ENCODE measurements at regions not wholly inside any gene's neighbourhood (a gene's known extent, or its start where the extent isn't known, plus 50 kb on each side); places are given as distances from the start of the nearest gene placed in this dataset.

DNA sequence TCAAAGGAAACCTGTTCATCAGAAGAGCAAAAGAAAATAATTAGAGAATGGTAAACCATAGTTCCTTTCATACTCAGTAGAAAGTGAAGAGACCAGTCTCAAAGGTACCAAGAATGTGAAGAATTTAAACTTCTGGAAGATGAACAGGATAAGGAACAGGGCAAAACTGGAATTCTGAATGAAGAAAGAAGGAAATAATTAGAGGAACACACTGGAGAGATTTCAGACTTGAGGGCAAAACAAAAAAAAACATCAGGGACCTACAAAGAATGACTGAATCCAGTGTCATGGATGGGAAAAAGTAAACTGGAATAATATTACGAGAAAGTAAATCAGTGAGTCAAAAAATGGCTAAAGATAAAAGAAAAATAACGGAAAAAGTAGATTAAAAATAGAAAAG is 245.6 kb upstream of the NEIL3 start:
- TF ChIP-seq, protein P1, sequence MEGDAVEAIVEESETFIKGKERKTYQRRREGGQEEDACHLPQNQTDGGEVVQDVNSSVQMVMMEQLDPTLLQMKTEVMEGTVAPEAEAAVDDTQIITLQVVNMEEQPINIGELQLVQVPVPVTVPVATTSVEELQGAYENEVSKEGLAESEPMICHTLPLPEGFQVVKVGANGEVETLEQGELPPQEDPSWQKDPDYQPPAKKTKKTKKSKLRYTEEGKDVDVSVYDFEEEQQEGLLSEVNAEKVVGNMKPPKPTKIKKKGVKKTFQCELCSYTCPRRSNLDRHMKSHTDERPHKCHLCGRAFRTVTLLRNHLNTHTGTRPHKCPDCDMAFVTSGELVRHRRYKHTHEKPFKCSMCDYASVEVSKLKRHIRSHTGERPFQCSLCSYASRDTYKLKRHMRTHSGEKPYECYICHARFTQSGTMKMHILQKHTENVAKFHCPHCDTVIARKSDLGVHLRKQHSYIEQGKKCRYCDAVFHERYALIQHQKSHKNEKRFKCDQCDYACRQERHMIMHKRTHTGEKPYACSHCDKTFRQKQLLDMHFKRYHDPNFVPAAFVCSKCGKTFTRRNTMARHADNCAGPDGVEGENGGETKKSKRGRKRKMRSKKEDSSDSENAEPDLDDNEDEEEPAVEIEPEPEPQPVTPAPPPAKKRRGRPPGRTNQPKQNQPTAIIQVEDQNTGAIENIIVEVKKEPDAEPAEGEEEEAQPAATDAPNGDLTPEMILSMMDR (IDR thresholded peaks at IDR 0.05; ENCODE audit: insufficient read depth, low read length, missing control alignments), result no peak
- DNase-seq (ENCODE audit: low read depth, low spot score), result no peak
- CTCF ChIA-PET, result interaction anchor here (1.5 to 4.5 kb wide), 2 partner anchors 16 to 687 kb away, joined by 3 to 26 read pairs; no protein-coding TSS in a partner anchor
- POLR2A ChIA-PET, result no interaction called here
- H3K4me3 ChIP-seq (ENCODE audit: low read depth, low read length), result no peak overlapping the region

DNA sequence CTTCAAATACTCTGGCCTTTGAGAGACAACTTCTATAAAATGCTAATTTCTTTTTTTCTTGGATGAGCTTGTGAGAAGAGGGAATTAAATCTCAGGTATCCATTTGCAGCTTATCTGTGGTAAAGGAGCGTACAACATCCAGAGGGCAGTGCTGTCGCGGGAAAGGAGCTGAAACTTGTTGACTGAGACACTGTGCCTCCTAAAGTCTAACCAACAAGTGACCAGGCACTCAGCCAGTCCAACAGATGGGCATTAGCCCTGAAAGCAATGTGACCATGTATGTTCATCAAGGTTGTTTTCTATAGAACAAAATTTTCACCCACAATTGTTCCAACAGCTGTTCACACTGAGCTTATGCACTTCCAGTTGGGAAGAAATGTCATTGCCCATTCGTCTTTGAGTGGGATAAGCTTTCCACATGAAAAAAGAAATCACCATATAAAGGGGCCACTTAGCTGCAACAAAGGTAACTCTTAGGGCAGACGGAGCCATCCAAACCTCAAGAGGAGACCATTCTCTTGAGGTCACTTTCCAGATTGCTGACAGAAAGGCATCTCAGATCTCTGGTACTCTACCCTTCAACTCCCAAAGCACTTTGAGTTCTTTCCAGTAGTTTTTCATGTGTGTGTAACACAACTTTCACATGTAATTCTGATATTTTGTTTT is 244.8 kb upstream of the NEIL3 start:
- ChIA-PET CTCF (interaction anchor here (1.4 to 4.5 kb wide), 3 partner anchors 17 to 687 kb away, joined by 3 to 26 read pairs (median 3); no protein-coding TSS in a partner anchor), POLR2A (no interaction called here)
- TF ChIP-seq, protein P1 (IDR thresholded peaks at IDR 0.05; ENCODE audit: insufficient read depth, low read length, missing control alignments), result no peak
- no peak overlapping the region for H3K4me3 ChIP-seq (ENCODE audit: low read depth, low read length)
- no peak for DNase-seq (ENCODE audit: low read depth, low spot score)

DNA sequence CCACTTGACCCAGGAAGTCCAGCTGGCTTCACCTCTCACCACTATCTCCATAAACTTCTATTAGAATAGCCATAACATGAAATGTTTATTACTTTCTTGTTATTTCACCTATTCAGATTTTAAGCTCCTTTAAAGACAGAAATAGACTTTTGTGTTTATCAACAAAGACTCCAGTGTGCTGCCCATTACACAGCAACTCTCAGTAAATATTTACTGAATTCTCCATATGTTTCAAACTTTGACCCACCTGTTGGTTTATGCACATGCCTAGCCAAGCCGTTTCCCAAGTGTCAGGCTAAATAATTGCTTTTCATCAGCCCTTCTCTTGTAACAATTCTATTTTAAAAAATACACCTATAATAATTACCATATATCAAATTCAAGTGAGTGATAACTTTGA is 242.9 kb upstream of the NEIL3 start:
- DNase-seq (ENCODE audit: low read depth, low spot score), result no peak
- no peak overlapping the region for H3K4me3 ChIP-seq (ENCODE audit: low read depth, low read length)
- TF ChIP-seq, protein P1 (IDR thresholded peaks at IDR 0.05; ENCODE audit: insufficient read depth, low read length, missing control alignments), result no peak
- CTCF ChIA-PET, result interaction anchor here (4.5 kb wide), 1 partner anchor 19 kb away, joined by 26 read pairs; no protein-coding TSS in a partner anchor
- POLR2A ChIA-PET, result no interaction called here

DNA sequence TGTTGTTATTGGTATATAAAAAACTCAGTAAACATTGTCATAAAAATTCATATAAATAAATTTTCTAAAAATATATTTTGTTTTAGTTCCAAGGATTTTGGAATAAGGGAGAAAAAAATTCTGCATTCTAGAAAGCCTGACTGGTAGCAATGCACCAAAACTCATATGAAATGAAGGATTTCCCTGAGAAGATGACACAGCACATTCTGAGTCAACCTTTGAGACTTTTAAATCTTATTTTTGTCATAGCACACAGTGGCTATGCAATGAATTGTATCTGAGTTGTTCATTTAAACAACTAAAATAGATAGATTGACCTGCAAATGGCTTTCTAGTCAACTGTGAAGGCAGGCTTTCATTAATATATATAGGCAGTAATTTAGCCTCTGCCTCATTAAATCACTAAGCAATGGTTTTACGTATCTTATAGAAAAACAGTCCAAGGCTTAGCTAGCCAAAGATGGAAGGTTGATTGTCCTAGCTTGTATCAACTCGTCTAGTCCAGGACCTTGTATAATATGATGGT is 239.1 kb upstream of the NEIL3 start:
- DNase-seq (ENCODE audit: low read depth, low spot score), result no peak
- POLR2A ChIA-PET, result interaction anchor here (0.9 kb wide), 1 partner anchor 278 kb away, joined by 3 read pairs; the partner anchor contains the start of gene VEGFC
- H3K4me3 ChIP-seq (ENCODE audit: low read depth, low read length), result no peak overlapping the region
- TF ChIP-seq, protein P1 (IDR thresholded peaks at IDR 0.05; ENCODE audit: insufficient read depth, low read length, missing control alignments), result no peak
- CTCF ChIA-PET, result no interaction called here

DNA sequence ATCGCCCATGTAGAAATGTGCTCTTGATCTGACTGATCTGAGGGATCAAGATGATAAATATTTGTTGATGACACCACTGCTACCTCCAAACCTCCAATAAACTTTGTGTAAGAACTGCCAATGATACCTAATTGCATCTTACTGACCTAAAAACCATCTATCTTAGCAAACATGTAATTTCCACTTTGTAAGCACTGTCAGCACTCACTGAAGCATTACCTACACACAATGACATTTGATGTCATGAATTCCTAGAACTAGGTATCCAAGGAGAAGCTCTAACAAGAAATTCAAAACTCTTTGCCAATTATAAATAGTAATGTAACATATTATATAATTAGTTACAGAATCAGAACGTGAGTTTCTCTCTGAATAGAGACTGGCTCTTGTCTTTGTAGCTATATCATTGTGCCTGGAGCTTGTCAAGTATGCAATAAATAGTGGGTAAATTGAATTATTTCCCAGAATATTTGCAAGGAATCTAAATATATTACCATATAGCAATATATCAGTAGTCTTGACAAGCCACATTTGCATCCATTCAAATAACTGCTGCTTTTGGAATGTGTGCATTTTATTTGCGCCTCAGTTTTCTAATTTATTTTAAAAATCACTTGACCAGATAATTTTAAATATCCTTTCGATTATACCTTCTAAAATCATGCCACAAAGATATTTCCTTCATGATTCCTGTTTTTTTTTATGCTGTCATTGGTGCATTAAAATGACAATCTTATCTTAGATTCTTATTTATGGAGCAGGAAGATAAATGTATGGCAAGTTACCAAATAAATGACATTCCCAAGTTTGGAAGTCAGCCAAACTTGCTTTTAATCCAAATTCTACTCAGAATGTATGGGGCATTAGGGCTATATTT is 232.3 kb upstream of the NEIL3 start:
- POLR2A ChIA-PET, result no interaction called here
- no peak overlapping the region for H3K4me3 ChIP-seq (ENCODE audit: low read depth, low read length)
- CTCF ChIA-PET, result interaction anchor here (0.7 to 1.6 kb wide), 2 partner anchors 30 to 288 kb away, joined by 3 read pairs; no protein-coding TSS in a partner anchor
- TF ChIP-seq, protein P1 (IDR thresholded peaks at IDR 0.05; ENCODE audit: insufficient read depth, low read length, missing control alignments), result no peak
- no peak for DNase-seq (ENCODE audit: low read depth, low spot score)

DNA sequence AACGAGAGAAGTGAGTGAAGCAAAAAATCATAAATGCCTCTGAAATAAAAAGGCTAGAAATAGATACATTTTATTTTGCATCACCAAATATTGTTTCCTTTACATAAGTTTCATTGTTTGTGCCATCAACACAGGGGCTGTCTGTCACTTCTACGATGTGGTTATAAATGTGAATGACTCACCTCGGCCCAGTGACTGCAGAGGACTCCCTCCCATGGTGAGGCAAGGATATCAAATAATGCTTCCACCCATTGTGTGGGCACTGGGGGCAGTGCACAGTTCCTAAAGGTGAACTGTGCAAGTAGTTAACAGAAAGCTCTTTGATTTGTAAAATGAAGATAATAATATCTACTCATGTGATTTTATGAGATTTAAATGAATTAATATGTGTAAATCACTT is 230.3 kb upstream of the NEIL3 start:
- ChIA-PET CTCF (interaction anchor here (1.0 kb wide), 1 partner anchor 15 kb away, joined by 3 read pairs; no protein-coding TSS in a partner anchor), POLR2A (no interaction called here)
- TF ChIP-seq, protein P1 (IDR thresholded peaks at IDR 0.05; ENCODE audit: insufficient read depth, low read length, missing control alignments), result no peak
- DNase-seq (ENCODE audit: low read depth, low spot score), result no peak
- no peak overlapping the region for H3K4me3 ChIP-seq (ENCODE audit: low read depth, low read length)
